Astrocyte (in vitro differentiated cells and primary cell): ENCODE measurements at regions not wholly inside any gene's neighbourhood (a gene's known extent, or its start where the extent isn't known, plus 50 kb on each side); places are given as distances from the start of the nearest gene placed in this dataset.
A peak's percentile ranks its signal among the peaks of the same experiment; 100 is the strongest.

ENCODE experiments used
- DNase-seq: peaks from one replicate; pipeline ENCODE4 v3.0.0-alpha.2; 2010; ENCODE audit warnings: low read depth
- FAIRE-seq: peaks from 2 replicates; lab custom pipeline; 2011; peaks lifted over from hg19 to GRCh38; lab: Jason Lieb, UNC
- H2AFZ ChIP-seq: 2 replicates; pipeline ENCODE4 v1.6.0; 2012; ENCODE audit warnings: low read depth, low read length, inconsistent platforms
- H3K27ac ChIP-seq: 2 replicates; pipeline ENCODE4 v1.5.1; 2011; ENCODE audit warnings: low read depth, low read length, inconsistent platforms
- H3K27me3 ChIP-seq: 2 replicates; pipeline ENCODE4 v1.6.0; 2011; ENCODE audit warnings: low read length, inconsistent platforms; ENCODE audit not compliant: insufficient read depth
- H3K36me3 ChIP-seq: 2 replicates; pipeline ENCODE4 v1.5.1; 2011; ENCODE audit warnings: low read length, inconsistent platforms; ENCODE audit not compliant: insufficient read depth
- H3K4me1 ChIP-seq: 2 replicates; pipeline ENCODE4 v1.5.1; 2011; ENCODE audit warnings: low read length, inconsistent platforms; ENCODE audit not compliant: insufficient read depth
- H3K4me2 ChIP-seq: 2 replicates; pipeline ENCODE4 v1.6.0; 2012; ENCODE audit warnings: low read length, inconsistent platforms
- H3K4me3 ChIP-seq: 2 replicates; pipeline ENCODE4 v1.5.1; 2011; ENCODE audit warnings: low read depth, mild to moderate bottlenecking, low read length, inconsistent platforms; ENCODE audit not compliant: insufficient read depth
- H3K79me2 ChIP-seq: 2 replicates; pipeline ENCODE4 v1.6.0; 2012; ENCODE audit warnings: mild to moderate bottlenecking, low read length, inconsistent platforms; ENCODE audit not compliant: insufficient read depth
- H3K9ac ChIP-seq: 2 replicates; pipeline ENCODE4 v1.6.0; 2012; ENCODE audit warnings: mild to moderate bottlenecking, low read length, inconsistent platforms
- H3K9me3 ChIP-seq: 2 replicates; pipeline ENCODE4 v1.5.1; 2012; ENCODE audit warnings: low read depth, mild to moderate bottlenecking, low read length, inconsistent platforms; ENCODE audit not compliant: insufficient read depth
- H4K20me1 ChIP-seq: 2 replicates; pipeline ENCODE4 v1.6.0; 2012; ENCODE audit warnings: low read length, inconsistent platforms; ENCODE audit not compliant: insufficient read depth
- H3K27ac Mint-ChIP-seq: one replicate; pipeline ENCODE4 v1.8.0; 2021; ENCODE audit warnings: mild to moderate bottlenecking, mixed read lengths; ENCODE audit not compliant: unreplicated experiment
- H3K27me3 Mint-ChIP-seq: one replicate; pipeline ENCODE4 v1.8.0; 2021; ENCODE audit warnings: low read depth, mixed read lengths; ENCODE audit not compliant: unreplicated experiment
- H3K36me3 Mint-ChIP-seq: one replicate; pipeline ENCODE4 v1.8.0; 2021; ENCODE audit warnings: low read depth, mixed read lengths; ENCODE audit not compliant: unreplicated experiment
- H3K4me1 Mint-ChIP-seq: one replicate; pipeline ENCODE4 v1.8.0; 2021; ENCODE audit warnings: low read depth, mixed read lengths; ENCODE audit not compliant: unreplicated experiment
- H3K4me3 Mint-ChIP-seq: one replicate; pipeline ENCODE4 v1.8.0; 2021; ENCODE audit warnings: mild to moderate bottlenecking, moderate library complexity, mixed read lengths; ENCODE audit not compliant: unreplicated experiment
- H3K9me3 Mint-ChIP-seq: one replicate; pipeline ENCODE4 v1.8.0; 2021; ENCODE audit warnings: mild to moderate bottlenecking, mixed read lengths; ENCODE audit not compliant: unreplicated experiment
- EZH2 ChIP-seq: IDR thresholded peaks from 2 replicates; pipeline ENCODE4 v1.6.1; 2012; ENCODE audit warnings: mild to moderate bottlenecking, low read length, inconsistent platforms; ENCODE audit not compliant: insufficient read depth
- TF ChIP-seq, protein P1 (sequence below): IDR thresholded peaks from 2 replicates; pipeline ENCODE4 v1.5.1; 2011; ENCODE audit warnings: low read depth, mild to moderate bottlenecking, inconsistent platforms, low read length, moderate library complexity; ENCODE audit not compliant: insufficient read depth

DNA sequence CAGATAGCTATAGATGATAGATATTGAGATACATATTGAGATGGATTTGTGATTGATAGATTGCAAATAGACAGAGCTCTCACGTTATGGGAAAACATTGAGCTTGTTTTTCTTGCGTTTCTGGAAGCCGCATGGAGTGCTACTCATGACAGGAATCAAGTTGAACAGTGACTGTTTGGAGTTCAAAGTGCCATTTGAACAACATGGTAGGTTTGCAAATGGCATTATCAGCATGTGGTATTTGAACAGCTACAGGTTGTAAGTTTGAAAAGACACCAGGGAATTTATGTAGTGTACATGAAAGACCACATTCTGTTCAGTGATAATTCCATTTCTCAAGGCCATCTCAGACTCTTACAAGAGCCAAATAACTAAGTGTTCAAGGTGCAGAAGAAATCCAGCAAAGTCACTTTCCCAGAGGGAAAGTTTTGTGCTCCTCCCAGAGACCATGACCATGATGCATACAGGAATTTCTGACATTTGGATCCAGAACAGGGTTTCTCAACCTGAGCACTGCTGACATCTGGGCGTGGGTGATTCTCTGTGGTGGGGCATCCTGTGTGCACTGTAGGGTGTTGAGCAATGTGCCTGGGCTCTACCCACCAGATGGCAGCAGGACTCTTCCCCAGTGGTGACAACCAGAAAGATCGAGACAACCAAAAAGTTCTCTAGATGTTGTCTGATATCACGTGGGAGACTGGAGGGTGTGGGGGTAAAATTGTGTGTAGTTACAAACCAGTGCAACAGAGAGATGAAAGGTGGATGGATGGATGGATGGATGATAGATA, 399.1 kb upstream of the AMELY start:
- Histone ChIP-seq H3K4me3 (no peak overlapping the region), H3K27ac (no peak overlapping the region), H3K4me2 (no peak overlapping the region), H3K4me1 (no peaks in the 10 kb centered on the region), H3K36me3 (no peaks in the 10 kb centered on the region), H2AFZ (no peak overlapping the region), H3K79me2 (peaks cover 72% of the 10 kb centered on the region), H3K9me3 (no peaks in the 10 kb centered on the region), H3K9ac (no peak overlapping the region), H4K20me1 (peaks cover 42% of the 10 kb centered on the region), H3K27me3 (no peaks in the 10 kb centered on the region)
- Mint-ChIP-seq H3K4me3 (no peak overlapping the region), H3K36me3 (peaks cover 8% of the 10 kb centered on the region), H3K9me3 (no peaks in the 10 kb centered on the region), H3K27me3 (no peaks in the 10 kb centered on the region), H3K27ac (peak overlapping the region; percentile 54), H3K4me1 (peaks cover 5% of the 10 kb centered on the region)
- no peak for FAIRE-seq
- no peak for TF ChIP-seq EZH2
- TF ChIP-seq, protein P1, sequence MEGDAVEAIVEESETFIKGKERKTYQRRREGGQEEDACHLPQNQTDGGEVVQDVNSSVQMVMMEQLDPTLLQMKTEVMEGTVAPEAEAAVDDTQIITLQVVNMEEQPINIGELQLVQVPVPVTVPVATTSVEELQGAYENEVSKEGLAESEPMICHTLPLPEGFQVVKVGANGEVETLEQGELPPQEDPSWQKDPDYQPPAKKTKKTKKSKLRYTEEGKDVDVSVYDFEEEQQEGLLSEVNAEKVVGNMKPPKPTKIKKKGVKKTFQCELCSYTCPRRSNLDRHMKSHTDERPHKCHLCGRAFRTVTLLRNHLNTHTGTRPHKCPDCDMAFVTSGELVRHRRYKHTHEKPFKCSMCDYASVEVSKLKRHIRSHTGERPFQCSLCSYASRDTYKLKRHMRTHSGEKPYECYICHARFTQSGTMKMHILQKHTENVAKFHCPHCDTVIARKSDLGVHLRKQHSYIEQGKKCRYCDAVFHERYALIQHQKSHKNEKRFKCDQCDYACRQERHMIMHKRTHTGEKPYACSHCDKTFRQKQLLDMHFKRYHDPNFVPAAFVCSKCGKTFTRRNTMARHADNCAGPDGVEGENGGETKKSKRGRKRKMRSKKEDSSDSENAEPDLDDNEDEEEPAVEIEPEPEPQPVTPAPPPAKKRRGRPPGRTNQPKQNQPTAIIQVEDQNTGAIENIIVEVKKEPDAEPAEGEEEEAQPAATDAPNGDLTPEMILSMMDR = no peak
- no peak for DNase-seq

DNA sequence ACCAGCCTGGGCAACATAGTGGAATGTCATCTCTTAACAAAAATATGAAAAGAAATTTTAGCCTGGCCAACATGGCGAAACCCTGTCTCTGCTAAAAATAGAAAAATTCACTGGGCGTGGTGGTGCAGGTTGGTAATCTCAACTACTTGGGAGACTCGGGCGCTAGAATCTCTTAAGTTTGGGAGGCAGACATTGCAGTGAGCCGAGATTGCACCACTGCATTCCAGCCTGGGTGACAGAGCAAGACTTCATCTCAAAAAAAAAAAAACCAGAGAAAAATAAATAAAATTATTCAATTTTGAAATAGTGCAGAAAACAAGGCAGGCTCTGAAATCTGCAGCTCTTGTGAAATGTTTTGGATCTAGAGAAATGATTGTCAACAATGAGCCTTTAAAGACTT, 397.3 kb upstream of the AMELY start:
- H3K4me3 Mint-ChIP-seq = no peak overlapping the region
- H3K9me3 Mint-ChIP-seq = no peaks in the 10 kb centered on the region
- Histone ChIP-seq H3K27ac (no peak overlapping the region), H3K36me3 (peaks cover 2% of the 10 kb centered on the region), H3K79me2 (peaks cover 57% of the 10 kb centered on the region), H3K27me3 (no peaks in the 10 kb centered on the region), H3K9me3 (no peaks in the 10 kb centered on the region), H3K9ac (no peak overlapping the region), H3K4me3 (no peak overlapping the region), H3K4me2 (no peak overlapping the region), H3K4me1 (no peaks in the 10 kb centered on the region), H4K20me1 (peaks cover 45% of the 10 kb centered on the region), H2AFZ (no peak overlapping the region)
- H3K27ac Mint-ChIP-seq = peak overlapping the region; percentile 53
- no peak for DNase-seq
- peaks cover 4% of the 10 kb centered on the region for H3K4me1 Mint-ChIP-seq
- no peak for FAIRE-seq
- no peak for TF ChIP-seq EZH2
- TF ChIP-seq, protein P1 = no peak
- H3K36me3 Mint-ChIP-seq = peaks cover 14% of the 10 kb centered on the region
- no peaks in the 10 kb centered on the region for H3K27me3 Mint-ChIP-seq

DNA sequence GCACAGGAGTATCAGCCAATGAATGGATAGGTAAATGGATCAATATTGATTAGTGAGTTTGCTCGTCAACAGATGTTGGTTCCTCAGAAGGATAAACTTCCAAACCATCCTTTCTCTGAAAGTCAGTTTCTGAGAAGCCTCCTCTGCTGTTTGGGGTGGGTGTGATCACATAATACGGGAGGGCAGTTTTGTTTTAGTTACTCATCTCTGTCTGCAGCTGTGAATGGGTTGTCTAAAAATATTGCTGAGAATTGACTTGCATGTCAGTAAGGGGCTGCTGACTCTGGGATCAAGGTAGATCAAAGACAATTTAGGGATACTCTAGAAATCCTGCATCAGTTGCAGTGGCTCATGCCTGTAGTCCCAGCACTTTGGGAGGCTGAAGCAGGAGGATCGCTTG, 390.8 kb upstream of the AMELY start:
- Histone ChIP-seq H3K4me3 (no peak overlapping the region), H4K20me1 (peaks cover 35% of the 10 kb centered on the region), H3K27ac (no peak overlapping the region), H3K27me3 (no peaks in the 10 kb centered on the region), H3K9ac (no peak overlapping the region), H3K79me2 (peaks cover 53% of the 10 kb centered on the region), H3K9me3 (no peaks in the 10 kb centered on the region), H3K4me1 (no peaks in the 10 kb centered on the region), H3K36me3 (peaks cover 2% of the 10 kb centered on the region), H2AFZ (no peak overlapping the region), H3K4me2 (no peak overlapping the region)
- TF ChIP-seq, protein P1 = no peak
- no peak for TF ChIP-seq EZH2
- Mint-ChIP-seq H3K27me3 (no peaks in the 10 kb centered on the region), H3K36me3 (peaks cover 8% of the 10 kb centered on the region), H3K9me3 (no peaks in the 10 kb centered on the region), H3K4me1 (peaks cover 3% of the 10 kb centered on the region), H3K4me3 (no peak overlapping the region), H3K27ac (no peak overlapping the region)
- DNase-seq (no peak), FAIRE-seq (no peak)
